ENCODE measurements at regions not wholly inside any gene's neighbourhood (a gene's known extent, or its start where the extent isn't known, plus 50 kb on each side); places are given as distances from the start of the nearest gene placed in this dataset.

- no peaks in the 10 kb centered on the region for H3K36me3 ChIP-seq (ENCODE audit: control insufficient read depth in 2 of 3, insufficient read depth in 3 of 3, low read length in 3 of 3)
- no peaks in the 10 kb centered on the region for H3K9me3 ChIP-seq (ENCODE audit: control insufficient read depth in 2 of 3, insufficient read depth in 1 of 3, low read length in 3 of 3)
- no peaks in the 10 kb centered on the region for H3K27me3 ChIP-seq (ENCODE audit: control insufficient read depth, insufficient read depth, low read length)
- FAIRE-seq, result no peak
- no peak for TF ChIP-seq CTCF (IDR thresholded peaks at IDR 0.05; ENCODE audit: borderline replicate concordance, extremely low read depth, insufficient read depth)
- H3K4me1 ChIP-seq (ENCODE audit: control insufficient read depth in 2 of 3, insufficient read depth in 2 of 3, low read depth in 1 of 3, low read length in 3 of 3), result no peaks in the 10 kb centered on the region
- no peak overlapping the region for H3K4me3 ChIP-seq (ENCODE audit: low read length in 3 of 3)
- H3K9ac ChIP-seq (ENCODE audit: low read length in 3 of 3), result no peak overlapping the region
- intact Hi-C loops (cut with DNase I), result no loop called here
- DNase-seq, result no peak
- H3K27ac ChIP-seq (ENCODE audit: low read depth in 2 of 2, low read length in 2 of 2), result no peak overlapping the region
These were observed 95.1 kb upstream of the ARID2 start for GRCh38 chr12:45634273-45634917.

- FAIRE-seq, result no peak
- intact Hi-C loops (cut with DNase I), result no loop called here
These were observed 92.3 kb upstream of the ARID2 start for GRCh38 chr12:45637242-45637641.

GRCh38 chr12:45637706-45638105, 91.8 kb upstream of the ARID2 start:
- Histone ChIP-seq H3K27me3 (ENCODE audit: control insufficient read depth, insufficient read depth, low read length) (no peaks in the 10 kb centered on the region), H3K9ac (ENCODE audit: low read length in 3 of 3) (no peak overlapping the region), H3K36me3 (ENCODE audit: control insufficient read depth in 2 of 3, insufficient read depth in 3 of 3, low read length in 3 of 3) (no peaks in the 10 kb centered on the region), H3K4me3 (ENCODE audit: low read length in 3 of 3) (no peak overlapping the region), H3K27ac (ENCODE audit: low read depth in 2 of 2, low read length in 2 of 2) (no peak overlapping the region), H3K9me3 (ENCODE audit: control insufficient read depth in 2 of 3, insufficient read depth in 1 of 3, low read length in 3 of 3) (no peaks in the 10 kb centered on the region), H3K4me1 (ENCODE audit: control insufficient read depth in 2 of 3, insufficient read depth in 2 of 3, low read depth in 1 of 3, low read length in 3 of 3) (no peaks in the 10 kb centered on the region)
- intact Hi-C loops (cut with DNase I), result no loop called here
- DNase-seq, result no peak
- no peak for TF ChIP-seq CTCF (IDR thresholded peaks at IDR 0.05; ENCODE audit: borderline replicate concordance, extremely low read depth, insufficient read depth)
- FAIRE-seq, result no peak

More at GRCh38 chr12:45637242-45637641, 92.3 kb upstream of the ARID2 start:
- no peak overlapping the region for H3K4me3 ChIP-seq (ENCODE audit: low read length in 3 of 3)
- TF ChIP-seq CTCF (IDR thresholded peaks at IDR 0.05; ENCODE audit: borderline replicate concordance, extremely low read depth, insufficient read depth), result no peak
- H3K9me3 ChIP-seq (ENCODE audit: control insufficient read depth in 2 of 3, insufficient read depth in 1 of 3, low read length in 3 of 3), result no peaks in the 10 kb centered on the region
- H3K36me3 ChIP-seq (ENCODE audit: control insufficient read depth in 2 of 3, insufficient read depth in 3 of 3, low read length in 3 of 3), result no peaks in the 10 kb centered on the region
- no peaks in the 10 kb centered on the region for H3K4me1 ChIP-seq (ENCODE audit: control insufficient read depth in 2 of 3, insufficient read depth in 2 of 3, low read depth in 1 of 3, low read length in 3 of 3)
- no peaks in the 10 kb centered on the region for H3K27me3 ChIP-seq (ENCODE audit: control insufficient read depth, insufficient read depth, low read length)
- H3K27ac ChIP-seq (ENCODE audit: low read depth in 2 of 2, low read length in 2 of 2), result no peak overlapping the region
- DNase-seq, result no peak
- H3K9ac ChIP-seq (ENCODE audit: low read length in 3 of 3), result no peak overlapping the region

- no peaks in the 10 kb centered on the region for H3K9me3 ChIP-seq (ENCODE audit: control insufficient read depth in 2 of 3, insufficient read depth in 1 of 3, low read length in 3 of 3)
- H3K27me3 ChIP-seq (ENCODE audit: control insufficient read depth, insufficient read depth, low read length), result no peaks in the 10 kb centered on the region
- no peaks in the 10 kb centered on the region for H3K36me3 ChIP-seq (ENCODE audit: control insufficient read depth in 2 of 3, insufficient read depth in 3 of 3, low read length in 3 of 3)
- no peak overlapping the region for H3K27ac ChIP-seq (ENCODE audit: low read depth in 2 of 2, low read length in 2 of 2)
- intact Hi-C loops (cut with DNase I), result no loop called here
- no peak overlapping the region for H3K9ac ChIP-seq (ENCODE audit: low read length in 3 of 3)
- FAIRE-seq, result no peak
- TF ChIP-seq CTCF (IDR thresholded peaks at IDR 0.05; ENCODE audit: borderline replicate concordance, extremely low read depth, insufficient read depth), result no peak
- H3K4me3 ChIP-seq (ENCODE audit: low read length in 3 of 3), result no peak overlapping the region
- no peaks in the 10 kb centered on the region for H3K4me1 ChIP-seq (ENCODE audit: control insufficient read depth in 2 of 3, insufficient read depth in 2 of 3, low read depth in 1 of 3, low read length in 3 of 3)
- no peak for DNase-seq
These were observed 91.1 kb upstream of the ARID2 start for GRCh38 chr12:45638386-45638785.
